ENCODE measurements at regions not wholly inside any gene's neighbourhood (a gene's known extent, or its start where the extent isn't known, plus 50 kb on each side); places are given as distances from the start of the nearest gene placed in this dataset.

- TF ChIP-seq, protein P1, sequence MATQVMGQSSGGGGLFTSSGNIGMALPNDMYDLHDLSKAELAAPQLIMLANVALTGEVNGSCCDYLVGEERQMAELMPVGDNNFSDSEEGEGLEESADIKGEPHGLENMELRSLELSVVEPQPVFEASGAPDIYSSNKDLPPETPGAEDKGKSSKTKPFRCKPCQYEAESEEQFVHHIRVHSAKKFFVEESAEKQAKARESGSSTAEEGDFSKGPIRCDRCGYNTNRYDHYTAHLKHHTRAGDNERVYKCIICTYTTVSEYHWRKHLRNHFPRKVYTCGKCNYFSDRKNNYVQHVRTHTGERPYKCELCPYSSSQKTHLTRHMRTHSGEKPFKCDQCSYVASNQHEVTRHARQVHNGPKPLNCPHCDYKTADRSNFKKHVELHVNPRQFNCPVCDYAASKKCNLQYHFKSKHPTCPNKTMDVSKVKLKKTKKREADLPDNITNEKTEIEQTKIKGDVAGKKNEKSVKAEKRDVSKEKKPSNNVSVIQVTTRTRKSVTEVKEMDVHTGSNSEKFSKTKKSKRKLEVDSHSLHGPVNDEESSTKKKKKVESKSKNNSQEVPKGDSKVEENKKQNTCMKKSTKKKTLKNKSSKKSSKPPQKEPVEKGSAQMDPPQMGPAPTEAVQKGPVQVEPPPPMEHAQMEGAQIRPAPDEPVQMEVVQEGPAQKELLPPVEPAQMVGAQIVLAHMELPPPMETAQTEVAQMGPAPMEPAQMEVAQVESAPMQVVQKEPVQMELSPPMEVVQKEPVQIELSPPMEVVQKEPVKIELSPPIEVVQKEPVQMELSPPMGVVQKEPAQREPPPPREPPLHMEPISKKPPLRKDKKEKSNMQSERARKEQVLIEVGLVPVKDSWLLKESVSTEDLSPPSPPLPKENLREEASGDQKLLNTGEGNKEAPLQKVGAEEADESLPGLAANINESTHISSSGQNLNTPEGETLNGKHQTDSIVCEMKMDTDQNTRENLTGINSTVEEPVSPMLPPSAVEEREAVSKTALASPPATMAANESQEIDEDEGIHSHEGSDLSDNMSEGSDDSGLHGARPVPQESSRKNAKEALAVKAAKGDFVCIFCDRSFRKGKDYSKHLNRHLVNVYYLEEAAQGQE (IDR thresholded peaks at IDR 0.05; ENCODE audit: low read depth), result no peak
- no peak for TF ChIP-seq FOXM1 (IDR thresholded peaks at IDR 0.05; ENCODE audit: borderline replicate concordance, low read depth)
- TF ChIP-seq TAF1 (IDR thresholded peaks at IDR 0.05; ENCODE audit: low read depth), result no peak
- TF ChIP-seq YY1 (IDR thresholded peaks at IDR 0.05; ENCODE audit: low read depth), result no peak
- no peak for TF ChIP-seq RAD21 (IDR thresholded peaks at IDR 0.05; ENCODE audit: low read depth)
- TF ChIP-seq, protein P2, sequence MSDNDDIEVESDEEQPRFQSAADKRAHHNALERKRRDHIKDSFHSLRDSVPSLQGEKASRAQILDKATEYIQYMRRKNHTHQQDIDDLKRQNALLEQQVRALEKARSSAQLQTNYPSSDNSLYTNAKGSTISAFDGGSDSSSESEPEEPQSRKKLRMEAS (IDR thresholded peaks at IDR 0.05), result no peak
- no peak for TF ChIP-seq EP300 (IDR thresholded peaks at IDR 0.05; ENCODE audit: borderline replicate concordance)
- TF ChIP-seq ZBTB7A (IDR thresholded peaks at IDR 0.05; ENCODE audit: low read depth), result no peak
- TF ChIP-seq CREB1 (IDR thresholded peaks at IDR 0.05; ENCODE audit: low read depth), result no peak
- TF ChIP-seq, protein P3, sequence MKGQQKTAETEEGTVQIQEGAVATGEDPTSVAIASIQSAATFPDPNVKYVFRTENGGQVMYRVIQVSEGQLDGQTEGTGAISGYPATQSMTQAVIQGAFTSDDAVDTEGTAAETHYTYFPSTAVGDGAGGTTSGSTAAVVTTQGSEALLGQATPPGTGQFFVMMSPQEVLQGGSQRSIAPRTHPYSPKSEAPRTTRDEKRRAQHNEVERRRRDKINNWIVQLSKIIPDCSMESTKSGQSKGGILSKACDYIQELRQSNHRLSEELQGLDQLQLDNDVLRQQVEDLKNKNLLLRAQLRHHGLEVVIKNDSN (IDR thresholded peaks at IDR 0.05), result no peak
- TF ChIP-seq NFIC (IDR thresholded peaks at IDR 0.05), result no peak
Measured at GRCh38 chr1:78387201-78387600, 103.6 kb upstream of the PTGFR start.
